Cardiac fibroblast (primary cell): ENCODE measurements at regions not wholly inside any gene's neighbourhood (a gene's known extent, or its start where the extent isn't known, plus 50 kb on each side); places are given as distances from the start of the nearest gene placed in this dataset.

ENCODE experiments used
- DNase-seq, 2 donors: peaks; one replicate each; pipeline versions ENCODE4 v3.0.0 to v3.0.0-alpha.2; 2010; ENCODE audit warnings: low read depth in 2 of 2
- H3K4me3 ChIP-seq, 2 donors: replicated peaks in 1 of 2; 1 replicate in 1 of 2; 2 replicates in 1 of 2; pipeline ENCODE4 v1.5.1; 2011; ENCODE audit warnings: low read depth in 2 of 2, low read length in 2 of 2, mild to moderate bottlenecking in 2 of 2, moderate library complexity in 1 of 2
- CTCF ChIP-seq: IDR thresholded peaks from one replicate; pipeline ENCODE4 v1.5.1; 2011; ENCODE audit warnings: low read depth, mild to moderate bottlenecking, low read length, inconsistent platforms

- DNase-seq, result no peak
- H3K4me3 ChIP-seq, result no peak overlapping the region
- TF ChIP-seq CTCF, result no peak
Measured at GRCh38 chr2:120448436-120448835, 102.5 kb downstream of the INHBB start.

- DNase-seq, result no peak
- H3K4me3 ChIP-seq, result no peak overlapping the region
- no peak for TF ChIP-seq CTCF
Measured at GRCh38 chr2:120448961-120449810, 103.2 kb downstream of the INHBB start.

GRCh38 chr2:120450196-120450820, 104.4 kb downstream of the INHBB start:
- no peak for DNase-seq
- TF ChIP-seq CTCF, result no peak
- no peak overlapping the region for H3K4me3 ChIP-seq

- TF ChIP-seq CTCF, result no peak
- no peak for DNase-seq
- H3K4me3 ChIP-seq, result no peak overlapping the region
Measured at GRCh38 chr2:120451334-120451733, 105.4 kb downstream of the INHBB start.

- no peak overlapping the region for H3K4me3 ChIP-seq
- TF ChIP-seq CTCF, result no peak
- DNase-seq, result no peak
Measured at GRCh38 chr2:120452131-120452530, 106.2 kb downstream of the INHBB start.

GRCh38 chr2:120452945-120453634, 107.2 kb downstream of the INHBB start:
- DNase-seq, result no peak
- no peak overlapping the region for H3K4me3 ChIP-seq
- no peak for TF ChIP-seq CTCF
